ENCODE measurements at regions not wholly inside any gene's neighbourhood (a gene's known extent, or its start where the extent isn't known, plus 50 kb on each side); places are given as distances from the start of the nearest gene placed in this dataset.
"Not testable (repeated sequence)": the region's sequence is repeated elsewhere in the genome, so short reads cannot be mapped to it uniquely, and the experiment has no call there.

DNA sequence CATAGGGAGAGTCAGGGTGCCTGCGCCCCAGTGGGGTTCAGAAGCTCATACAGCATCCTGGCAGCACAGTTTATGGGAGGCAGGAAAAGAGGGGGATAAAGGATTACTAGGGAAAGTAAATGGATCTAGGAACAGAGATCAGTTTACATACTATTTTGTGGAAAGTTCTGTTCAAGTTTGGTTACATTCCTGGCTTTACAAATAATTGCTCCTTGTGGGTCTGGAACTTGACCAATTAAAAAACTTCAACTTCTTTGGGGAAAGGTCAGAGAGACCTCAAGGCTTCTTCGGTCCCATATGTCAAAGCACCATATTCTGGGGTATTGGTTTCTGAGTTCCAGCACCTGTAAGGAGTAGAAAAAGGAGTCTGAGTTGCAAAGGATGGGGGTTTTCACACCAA lies 64.1 kb downstream of the ZDHHC19 start:
- H3K27me3 Mint-ChIP-seq: peaks cover 8% of the 10 kb centered on the region
- intact Hi-C loops (cut with micrococcal nuclease): no loop called here
- H3K27ac Mint-ChIP-seq: no peak overlapping the region
- peaks cover 32% of the 10 kb centered on the region for H3K9me3 Mint-ChIP-seq
- H3K4me3 Mint-ChIP-seq: no peak overlapping the region
- H3K4me1 Mint-ChIP-seq (ENCODE audit: low read depth): peaks cover 41% of the 10 kb centered on the region
- no peaks in the 10 kb centered on the region for H3K36me3 Mint-ChIP-seq (ENCODE audit: low read depth)

DNA sequence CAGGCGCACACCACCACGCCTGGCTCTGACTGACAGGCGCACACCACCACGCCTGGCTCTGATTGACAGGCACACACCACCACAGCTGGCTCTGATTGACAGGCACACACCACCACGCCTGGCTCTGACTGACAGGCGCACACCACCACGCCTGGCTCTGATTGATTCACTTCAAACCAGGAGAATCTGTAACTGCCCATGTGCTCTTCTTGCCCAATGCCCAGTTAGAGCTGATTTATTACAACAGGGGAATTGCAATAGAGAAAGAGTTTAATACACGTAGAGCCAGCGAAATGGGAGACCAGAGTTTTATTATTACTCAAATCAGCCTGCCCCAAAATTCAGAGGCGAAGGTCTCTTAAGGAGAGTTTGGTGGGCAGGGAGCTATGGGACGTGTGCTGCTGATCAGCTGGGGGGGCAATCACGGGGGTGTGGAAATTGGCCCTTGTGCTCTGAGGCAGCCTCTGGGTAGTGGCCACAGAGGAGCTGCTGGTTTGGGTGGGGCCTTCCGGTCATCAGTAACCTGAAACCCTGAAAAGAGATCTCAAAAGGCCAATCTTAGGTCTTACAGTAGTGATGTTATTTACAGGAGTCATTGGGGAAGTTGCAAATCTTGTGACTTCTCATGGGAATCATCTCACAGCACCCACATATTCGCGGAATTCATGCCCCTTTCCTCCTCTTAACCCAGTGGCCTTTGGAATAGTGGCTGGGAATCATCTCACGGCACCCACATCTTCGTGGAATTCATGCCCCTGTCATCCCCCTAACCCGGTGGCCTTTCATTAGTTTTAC lies 63.8 kb upstream of the TFRC start:
- Mint-ChIP-seq H3K27ac (peak overlapping the region; percentile 67), H3K27me3 (peaks cover 13% of the 10 kb centered on the region), H3K36me3 (ENCODE audit: low read depth) (no peaks in the 10 kb centered on the region), H3K4me3 (no peak overlapping the region), H3K9me3 (peaks cover 31% of the 10 kb centered on the region), H3K4me1 (ENCODE audit: low read depth) (peaks cover 52% of the 10 kb centered on the region)
- intact Hi-C loops (cut with micrococcal nuclease): no loop called here

DNA sequence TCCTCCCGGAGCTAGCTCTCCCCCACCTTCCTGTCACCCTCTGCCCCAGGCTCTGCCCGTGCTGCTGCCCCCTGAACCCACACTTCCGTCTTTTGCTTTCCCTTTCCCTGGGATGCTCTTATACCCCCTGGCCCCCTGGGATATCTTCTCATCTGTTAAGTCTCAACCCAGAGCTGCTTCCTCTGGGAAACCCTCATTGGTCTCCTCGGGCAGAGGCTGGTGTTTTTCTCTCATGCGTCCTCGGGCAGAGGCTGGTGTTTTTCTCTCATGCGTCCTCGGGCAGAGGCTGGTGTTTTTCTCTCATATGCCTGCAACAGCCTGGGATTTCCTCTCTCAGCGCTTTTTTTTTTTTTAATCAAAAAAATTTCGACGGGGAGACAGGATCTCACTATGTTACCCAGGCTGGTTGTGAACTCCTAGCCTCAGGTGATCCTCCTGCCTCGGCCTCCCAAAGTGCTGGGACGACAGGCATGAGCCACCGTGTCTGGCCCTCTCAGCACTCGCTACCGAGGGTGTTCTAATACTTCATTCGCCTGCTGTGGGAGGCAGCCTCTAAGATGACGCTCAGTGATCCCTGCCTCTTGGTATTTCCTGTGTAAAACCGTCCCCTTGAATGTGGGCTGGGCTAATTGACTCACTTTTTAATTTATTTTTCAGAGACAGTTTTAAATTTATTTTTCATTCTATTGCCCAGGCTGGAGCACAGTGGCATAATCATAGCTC lies 62.7 kb upstream of the TFRC start:
- Mint-ChIP-seq H3K36me3 (ENCODE audit: low read depth) (no peaks in the 10 kb centered on the region), H3K4me3 (no peak overlapping the region), H3K27me3 (peaks cover 13% of the 10 kb centered on the region), H3K4me1 (ENCODE audit: low read depth) (peaks cover 47% of the 10 kb centered on the region), H3K27ac (peak overlapping the region; percentile 68), H3K9me3 (peaks cover 20% of the 10 kb centered on the region)
- intact Hi-C loops (cut with micrococcal nuclease): no loop called here

DNA sequence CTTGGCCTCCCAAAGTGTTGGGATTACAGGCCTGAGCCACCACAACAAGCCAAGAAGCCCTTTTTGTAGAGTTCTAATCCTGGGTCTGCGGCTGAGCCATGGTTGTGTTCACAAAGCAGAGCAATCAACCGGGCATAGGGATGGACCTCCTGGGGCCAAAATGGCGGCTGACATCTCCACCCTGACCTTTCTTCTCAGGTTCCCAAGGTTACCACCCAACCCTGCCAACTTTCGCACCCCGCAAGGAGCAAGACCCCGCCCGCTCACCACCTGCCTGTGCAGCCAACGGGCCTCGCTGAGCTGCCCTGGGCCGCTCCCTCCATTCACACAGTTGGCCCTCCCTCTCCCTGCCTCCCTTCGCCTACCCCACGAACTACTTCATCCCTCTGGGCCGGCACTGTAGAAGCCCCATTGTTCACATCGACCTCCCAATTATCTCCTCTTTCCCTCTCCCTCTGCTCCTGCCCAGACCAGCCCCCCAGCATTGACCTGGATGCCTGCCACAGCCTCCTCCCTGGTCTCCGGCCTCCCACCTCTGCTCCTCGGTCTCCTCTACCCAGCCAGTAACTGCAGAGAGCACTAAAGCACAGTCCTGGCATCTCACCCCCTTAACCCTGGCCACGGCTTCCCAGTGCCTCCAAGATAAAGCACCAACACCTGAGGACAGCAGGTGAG lies 62.0 kb upstream of the TFRC start:
- intact Hi-C loops (cut with micrococcal nuclease): no loop called here
- peaks cover 47% of the 10 kb centered on the region for H3K4me1 Mint-ChIP-seq (ENCODE audit: low read depth)
- peaks cover 13% of the 10 kb centered on the region for H3K27me3 Mint-ChIP-seq
- H3K4me3 Mint-ChIP-seq: no peak overlapping the region
- H3K9me3 Mint-ChIP-seq: peaks cover 13% of the 10 kb centered on the region
- H3K27ac Mint-ChIP-seq: peak overlapping the region; percentile 68
- no peaks in the 10 kb centered on the region for H3K36me3 Mint-ChIP-seq (ENCODE audit: low read depth)

DNA sequence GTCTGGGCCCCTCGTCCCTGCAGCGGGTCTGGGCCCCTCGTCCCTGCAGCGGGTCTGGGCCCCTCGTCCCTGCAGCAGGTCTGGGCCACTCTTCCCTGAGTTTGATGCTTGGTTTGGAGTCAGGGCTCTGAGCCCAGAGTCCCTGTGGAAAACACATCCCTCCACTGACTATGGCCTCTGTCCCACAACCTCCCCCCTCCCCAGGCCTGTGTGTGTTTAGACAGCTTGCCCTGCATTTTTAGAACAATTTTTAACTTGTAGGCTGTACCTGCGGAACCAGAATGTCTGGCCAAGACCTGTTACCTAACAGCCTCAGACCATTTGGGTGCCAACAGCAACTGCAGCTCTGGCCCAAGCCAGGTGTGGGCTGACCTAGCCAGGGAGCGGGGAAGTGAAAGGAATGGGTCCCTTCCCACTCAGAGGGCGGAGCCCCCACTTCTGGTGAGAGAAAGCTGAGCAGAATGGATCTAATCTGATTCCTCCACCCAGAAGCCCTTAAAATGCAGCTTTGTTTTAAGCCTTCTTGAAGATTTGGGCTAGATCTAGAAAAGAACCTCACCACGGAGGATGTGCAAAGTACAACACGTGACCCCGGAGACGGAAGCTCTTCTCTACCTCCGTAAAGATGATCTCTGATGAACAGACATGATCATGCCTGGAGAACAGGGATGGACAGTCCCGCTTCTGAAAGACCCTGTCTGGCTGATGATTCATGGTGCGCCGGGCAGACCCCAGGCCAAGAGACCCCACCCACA lies 60.5 kb upstream of the TFRC start:
- H3K36me3 Mint-ChIP-seq (ENCODE audit: low read depth): no peaks in the 10 kb centered on the region
- H3K27ac Mint-ChIP-seq: peak overlapping the region; percentile 16
- H3K9me3 Mint-ChIP-seq: no peaks in the 10 kb centered on the region
- H3K4me3 Mint-ChIP-seq: no peak overlapping the region
- intact Hi-C loops (cut with micrococcal nuclease): no loop called here
- peaks cover 13% of the 10 kb centered on the region for H3K27me3 Mint-ChIP-seq
- peaks cover 47% of the 10 kb centered on the region for H3K4me1 Mint-ChIP-seq (ENCODE audit: low read depth)

DNA sequence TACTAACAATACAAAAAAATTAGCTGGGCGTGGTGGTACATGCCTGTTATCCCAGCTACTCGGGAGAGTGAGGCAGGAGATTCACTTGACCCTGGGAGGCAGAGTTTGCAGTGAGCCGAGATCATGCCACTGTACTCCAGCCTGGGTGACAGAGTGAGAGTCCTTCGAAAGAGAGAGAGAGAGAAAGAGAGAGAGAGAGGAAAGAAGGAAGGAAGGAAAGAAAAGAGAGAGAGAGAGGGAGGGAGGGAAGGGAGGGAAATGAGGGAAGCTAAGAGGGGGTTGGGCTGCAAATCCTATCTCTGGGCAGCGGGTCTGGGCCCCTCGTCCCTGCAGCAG lies 59.9 kb upstream of the TFRC start:
- H3K4me1 Mint-ChIP-seq (ENCODE audit: low read depth): peaks cover 44% of the 10 kb centered on the region
- intact Hi-C loops (cut with micrococcal nuclease): no loop called here
- H3K36me3 Mint-ChIP-seq (ENCODE audit: low read depth): no peaks in the 10 kb centered on the region
- no peak overlapping the region for H3K4me3 Mint-ChIP-seq
- H3K9me3 Mint-ChIP-seq: no peaks in the 10 kb centered on the region
- peak overlapping the region; percentile 15 for H3K27ac Mint-ChIP-seq
- H3K27me3 Mint-ChIP-seq: peaks cover 11% of the 10 kb centered on the region

DNA sequence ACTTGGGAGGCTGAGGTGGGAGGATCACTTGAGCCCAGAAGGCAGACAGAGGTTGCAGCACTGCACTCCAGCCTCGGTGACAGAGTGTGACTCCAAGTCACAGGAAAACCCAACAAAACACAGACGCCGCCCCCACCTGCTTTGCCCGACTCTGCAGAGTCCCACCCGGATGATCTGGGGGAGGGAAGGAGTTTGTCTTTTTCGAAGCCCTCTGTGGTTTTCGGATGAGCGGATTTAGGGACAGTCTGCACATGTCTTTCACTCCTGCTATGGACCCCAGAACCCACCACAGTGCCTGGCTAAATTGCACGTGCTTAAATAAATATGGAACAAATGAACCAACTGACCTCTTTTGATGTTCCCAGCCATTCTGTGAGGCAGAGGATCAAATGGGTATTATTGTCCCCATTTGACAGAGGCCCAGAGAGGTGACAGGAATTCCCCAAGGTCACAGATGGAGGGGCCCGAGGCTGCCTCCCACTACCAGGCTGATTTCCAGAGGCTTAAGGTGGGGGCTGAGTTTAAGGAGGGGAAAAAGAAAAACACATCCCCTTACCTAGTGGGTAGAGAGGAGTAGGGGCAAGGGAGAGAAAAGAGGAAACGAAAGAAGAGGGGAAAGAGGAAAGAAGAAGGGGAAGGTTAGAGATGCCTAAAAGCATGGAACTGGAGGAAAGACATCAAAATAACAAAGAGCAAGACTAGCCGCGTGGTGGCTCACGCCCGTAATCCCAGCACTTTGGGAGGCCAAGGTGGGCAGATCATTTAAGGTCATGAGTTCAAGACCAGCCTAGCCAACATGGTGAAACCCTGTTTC lies 59.4 kb upstream of the TFRC start:
- Mint-ChIP-seq H3K27ac (peak overlapping the region; percentile 15), H3K9me3 (no peaks in the 10 kb centered on the region), H3K36me3 (ENCODE audit: low read depth) (no peaks in the 10 kb centered on the region), H3K4me1 (ENCODE audit: low read depth) (peaks cover 38% of the 10 kb centered on the region), H3K4me3 (no peak overlapping the region), H3K27me3 (peaks cover 11% of the 10 kb centered on the region)
- intact Hi-C loops (cut with micrococcal nuclease): no loop called here

DNA sequence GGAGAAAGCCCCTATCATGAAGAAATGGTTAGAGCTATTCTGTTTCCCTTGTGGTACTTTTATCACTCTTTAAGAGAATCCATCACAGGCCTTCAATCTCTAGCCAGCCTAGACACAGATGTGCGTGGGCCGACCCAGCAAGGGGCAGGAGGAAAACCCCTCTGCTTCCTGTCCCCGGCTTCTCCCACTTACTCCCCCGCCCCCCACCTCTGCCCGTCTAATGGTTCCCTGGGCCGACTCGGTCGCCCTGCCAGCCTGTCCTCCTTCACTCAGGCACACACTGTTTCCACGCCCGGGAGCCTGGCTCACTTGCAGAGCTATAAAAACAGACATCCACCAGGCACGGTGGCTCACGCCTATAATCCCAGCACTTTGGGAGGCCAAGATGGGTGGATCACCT lies 58.3 kb upstream of the TFRC start:
- intact Hi-C loops (cut with micrococcal nuclease): no loop called here
- Mint-ChIP-seq H3K36me3 (ENCODE audit: low read depth) (no peaks in the 10 kb centered on the region), H3K27me3 (peaks cover 11% of the 10 kb centered on the region), H3K4me1 (ENCODE audit: low read depth) (peaks cover 28% of the 10 kb centered on the region), H3K4me3 (no peak overlapping the region), H3K9me3 (no peaks in the 10 kb centered on the region), H3K27ac (no peak overlapping the region)

DNA sequence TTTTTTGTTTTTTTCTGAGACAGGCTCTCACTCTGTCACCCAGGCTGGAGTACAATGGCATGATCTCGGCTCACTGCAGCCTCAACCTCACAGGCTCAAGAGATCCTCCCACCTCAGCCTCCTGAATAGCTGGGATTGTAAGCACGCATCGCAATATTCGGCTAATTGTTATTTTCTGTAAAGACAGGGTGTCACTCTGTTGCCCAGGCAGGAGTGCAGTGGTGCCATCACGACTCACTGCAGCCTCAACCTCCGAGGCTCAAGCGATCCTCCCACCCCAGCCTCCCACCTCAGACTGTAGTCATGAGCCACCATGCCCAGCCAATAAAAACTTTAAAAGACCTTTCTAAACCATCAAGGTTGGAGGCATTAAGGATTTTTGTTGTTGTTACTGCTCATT lies 57.4 kb upstream of the TFRC start:
- Mint-ChIP-seq H3K4me1 (ENCODE audit: low read depth) (peaks cover 26% of the 10 kb centered on the region), H3K27ac (no peak overlapping the region)
- intact Hi-C loops (cut with micrococcal nuclease): no loop called here

DNA sequence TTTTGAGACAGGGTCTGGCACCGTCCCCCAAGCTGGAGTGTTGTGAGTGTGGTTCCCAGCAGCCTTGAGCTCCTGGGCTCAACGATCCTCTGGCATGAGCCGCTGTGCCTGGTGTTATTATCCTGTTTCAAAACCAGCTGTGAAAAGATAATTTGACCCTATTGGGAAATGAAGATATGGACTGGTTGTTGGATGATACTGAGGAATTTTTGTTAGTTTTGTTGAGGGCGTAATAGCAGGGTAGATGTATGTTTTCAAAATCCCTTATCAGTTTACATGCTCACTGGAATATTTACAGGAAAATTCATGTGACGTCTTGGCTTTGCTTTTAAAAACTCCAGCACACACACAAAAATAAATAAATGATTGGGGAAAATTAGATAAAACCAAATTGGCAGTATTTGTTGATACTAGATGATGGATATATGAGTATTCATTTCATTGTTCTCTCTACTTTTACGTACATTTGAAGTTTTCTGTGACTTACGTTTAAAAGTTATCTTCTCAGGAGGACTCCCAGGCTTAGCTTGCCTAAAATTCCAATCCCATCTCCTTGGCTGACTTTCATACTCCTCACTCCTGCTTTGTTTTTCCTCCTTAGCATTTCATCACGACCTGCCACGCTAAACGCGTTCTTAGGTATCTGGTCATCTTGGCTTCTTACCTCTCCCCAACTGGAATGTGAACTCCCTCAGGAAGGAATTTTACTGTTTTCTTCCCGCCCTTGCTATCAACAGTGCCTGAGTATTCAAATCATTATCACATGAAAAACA lies 56.8 kb upstream of the TFRC start:
- Mint-ChIP-seq H3K4me3 (no peak overlapping the region), H3K27me3 (peaks cover 5% of the 10 kb centered on the region), H3K27ac (no peak overlapping the region), H3K4me1 (ENCODE audit: low read depth) (peaks cover 23% of the 10 kb centered on the region), H3K36me3 (ENCODE audit: low read depth) (no peaks in the 10 kb centered on the region), H3K9me3 (no peaks in the 10 kb centered on the region)
- intact Hi-C loops (cut with micrococcal nuclease): no loop called here

More for the DNA sequence above, 57.4 kb upstream of the TFRC start:
- no peak overlapping the region for H3K4me3 Mint-ChIP-seq
- no peaks in the 10 kb centered on the region for H3K36me3 Mint-ChIP-seq (ENCODE audit: low read depth)
- H3K9me3 Mint-ChIP-seq: no peaks in the 10 kb centered on the region
- peaks cover 8% of the 10 kb centered on the region for H3K27me3 Mint-ChIP-seq

DNA sequence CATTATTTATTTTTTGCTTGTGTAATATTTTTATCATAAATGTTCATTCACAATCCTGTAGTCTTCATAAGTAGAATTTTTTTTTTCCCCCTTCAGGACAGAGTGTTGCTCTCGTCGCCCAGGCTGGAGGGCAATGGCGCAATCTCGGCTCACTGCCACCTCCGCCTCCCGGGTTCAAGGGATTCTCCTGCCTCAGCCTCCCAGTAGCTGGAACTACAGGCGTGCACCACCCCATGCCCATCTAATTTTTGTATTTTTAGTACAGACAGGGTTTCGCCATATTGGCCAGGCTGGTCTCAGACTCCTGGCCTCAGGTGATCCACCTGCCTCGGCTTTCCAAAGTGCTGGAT lies 54.7 kb upstream of the TFRC start:
- H3K4me1 Mint-ChIP-seq (ENCODE audit: low read depth); intact Hi-C loops (cut with micrococcal nuclease): not testable (repeated sequence)

DNA sequence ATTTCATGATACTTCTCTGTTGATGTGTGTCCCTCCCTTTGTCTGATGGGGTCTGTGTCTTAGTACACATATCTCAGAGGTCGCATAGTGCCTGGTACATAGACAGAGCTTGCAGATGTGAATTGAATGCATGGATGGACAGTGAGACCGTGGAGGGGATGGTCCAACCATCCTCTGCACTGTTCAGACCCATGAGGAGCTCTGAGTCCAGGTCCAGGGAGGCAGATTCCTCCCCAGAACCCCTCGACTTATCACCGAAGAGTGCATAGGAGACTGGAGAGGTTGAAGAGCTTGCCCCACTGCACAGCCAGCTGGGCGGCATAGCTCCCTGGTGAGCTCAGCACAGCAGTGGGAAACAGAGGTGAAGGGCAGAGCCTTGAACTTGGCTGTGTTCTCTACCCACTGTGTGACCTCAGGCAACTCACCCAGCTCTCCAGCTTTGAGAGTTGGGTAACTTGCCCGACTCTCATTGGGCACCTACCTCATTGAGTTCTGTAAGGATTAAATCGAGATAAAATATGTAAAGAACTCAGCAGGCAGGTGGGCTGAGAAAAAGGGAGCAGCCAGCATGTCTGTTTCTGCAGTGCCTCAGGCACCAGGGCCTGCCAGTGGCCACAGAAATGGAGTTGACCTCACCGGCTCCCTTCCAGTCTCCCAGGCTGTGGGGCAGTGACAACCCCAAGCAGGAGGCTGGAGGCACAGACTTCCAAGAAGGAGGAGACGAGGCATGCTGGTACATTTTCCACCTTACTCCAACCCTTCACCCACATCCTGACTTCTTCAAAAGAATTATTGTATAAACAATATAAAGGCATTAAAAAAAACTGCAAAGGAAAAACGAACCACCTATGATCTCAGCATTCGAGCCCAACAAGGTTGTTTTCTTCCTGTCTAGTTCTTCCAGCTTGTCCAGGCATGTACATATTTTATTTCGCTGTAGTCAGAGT lies 54.1 kb upstream of the TFRC start:
- no peak overlapping the region for H3K27ac Mint-ChIP-seq
- H3K4me3 Mint-ChIP-seq: no peak overlapping the region
- no peaks in the 10 kb centered on the region for H3K9me3 Mint-ChIP-seq
- H3K4me1 Mint-ChIP-seq (ENCODE audit: low read depth): no peaks in the 10 kb centered on the region
- H3K27me3 Mint-ChIP-seq: no peaks in the 10 kb centered on the region
- intact Hi-C loops (cut with micrococcal nuclease): no loop called here
- H3K36me3 Mint-ChIP-seq (ENCODE audit: low read depth): no peaks in the 10 kb centered on the region

More for the DNA sequence above, 54.7 kb upstream of the TFRC start:
- not testable (repeated sequence) for H3K4me3 Mint-ChIP-seq; H3K36me3 Mint-ChIP-seq (ENCODE audit: low read depth); H3K9me3 Mint-ChIP-seq; H3K27ac Mint-ChIP-seq; H3K27me3 Mint-ChIP-seq
